AG09309 (cell line): ENCODE measurements at regions not wholly inside any gene's neighbourhood (a gene's known extent, or its start where the extent isn't known, plus 50 kb on each side); places are given as distances from the start of the nearest gene placed in this dataset.
"Not testable (repeated sequence)": the region's sequence is repeated elsewhere in the genome, so short reads cannot be mapped to it uniquely, and the experiment has no call there.

Source experiments
- DNase-seq: peaks from one replicate; pipeline ENCODE4 v3.0.0-alpha.2; 2010; ENCODE audit warnings: low read depth
- H3K4me3 ChIP-seq: 2 replicates; pipeline ENCODE4 v1.5.1; 2011; ENCODE audit warnings: mild to moderate bottlenecking, low read depth, low read length, moderate library complexity; ENCODE audit not compliant: control insufficient read depth
- CTCF ChIP-seq: IDR thresholded peaks from 2 replicates; pipeline ENCODE4 v1.5.1; 2011; ENCODE audit warnings: mild to moderate bottlenecking, low read depth, low read length, inconsistent platforms; ENCODE audit not compliant: insufficient read depth, control insufficient read depth; ENCODE audit errors: missing control alignments

- no peak overlapping the region for H3K4me3 ChIP-seq
- no peak for DNase-seq
- no peak for TF ChIP-seq CTCF
Observed at GRCh38 chr1:242966892-242967291, 288.2 kb downstream of the CEP170 start.

- H3K4me3 ChIP-seq, DNase-seq: not testable (repeated sequence)
Observed at GRCh38 chr1:242959397-242959796, 295.7 kb downstream of the CEP170 start.

GRCh38 chr1:242954945-242955344 lies 300.1 kb downstream of the CEP170 start:
- H3K4me3 ChIP-seq, DNase-seq: not testable (repeated sequence)

GRCh38 chr1:242946206-242946605 lies 308.9 kb downstream of the CEP170 start:
- no peak for DNase-seq
- TF ChIP-seq CTCF, result no peak
- no peak overlapping the region for H3K4me3 ChIP-seq

- not testable (repeated sequence) for DNase-seq, H3K4me3 ChIP-seq
Observed at GRCh38 chr1:242936725-242937124, 318.4 kb downstream of the CEP170 start.

- not testable (repeated sequence) for H3K4me3 ChIP-seq, DNase-seq
Observed at GRCh38 chr1:242924717-242925116, 330.4 kb downstream of the CEP170 start.

- not testable (repeated sequence) for DNase-seq
Observed at GRCh38 chr1:242923603-242924002, 331.5 kb downstream of the CEP170 start.

GRCh38 chr1:242914729-242915128 lies 340.4 kb downstream of the CEP170 start:
- not testable (repeated sequence) for DNase-seq

More at GRCh38 chr1:242923603-242924002, 331.5 kb downstream of the CEP170 start:
- not testable (repeated sequence) for H3K4me3 ChIP-seq

GRCh38 chr1:242912855-242913254 lies 342.2 kb downstream of the CEP170 start:
- not testable (repeated sequence) for DNase-seq, H3K4me3 ChIP-seq

More at GRCh38 chr1:242914729-242915128, 340.4 kb downstream of the CEP170 start:
- H3K4me3 ChIP-seq, result not testable (repeated sequence)

GRCh38 chr1:242900558-242900957 lies 354.5 kb downstream of the CEP170 start:
- not testable (repeated sequence) for DNase-seq, H3K4me3 ChIP-seq

GRCh38 chr1:242890192-242890741 lies 364.8 kb downstream of the CEP170 start:
- H3K4me3 ChIP-seq, result no peak overlapping the region
- no peak for TF ChIP-seq CTCF
- DNase-seq, result no peak
